ENCODE measurements at regions not wholly inside any gene's neighbourhood (a gene's known extent, or its start where the extent isn't known, plus 50 kb on each side); places are given as distances from the start of the nearest gene placed in this dataset.

- Histone ChIP-seq H3K27me3 (no peaks in the 10 kb centered on the region), H3K36me3 (no peaks in the 10 kb centered on the region), H3K4me3 (no peak overlapping the region), H3K27ac (no peak overlapping the region), H3K4me1 (no peaks in the 10 kb centered on the region), H3K9me3 (no peaks in the 10 kb centered on the region)
- TF ChIP-seq POLR2A (IDR thresholded peaks at IDR 0.05) (no peak), CTCF (IDR thresholded peaks at IDR 0.05) (no peak), POLR2AphosphoS5 (IDR thresholded peaks at IDR 0.05; ENCODE audit: insufficient read depth in 1 of 2, low read depth in 1 of 2) (no peak)
- DNase-seq (ENCODE audit: extremely low spot score in 2 of 2) = no peak
- intact Hi-C loops (cut with DNase I) = no loop called here
Observed at GRCh38 chr13:19252381-19252780, 70.8 kb upstream of the TUBA3C start.

- H3K27me3 ChIP-seq = no peaks in the 10 kb centered on the region
- no peak overlapping the region for H3K27ac ChIP-seq
- H3K4me1 ChIP-seq = no peaks in the 10 kb centered on the region
- DNase-seq (ENCODE audit: extremely low spot score in 2 of 2) = no peak
- no peaks in the 10 kb centered on the region for H3K9me3 ChIP-seq
- H3K36me3 ChIP-seq = no peaks in the 10 kb centered on the region
- no peak overlapping the region for H3K4me3 ChIP-seq
- TF ChIP-seq CTCF (IDR thresholded peaks at IDR 0.05) (no peak), POLR2A (IDR thresholded peaks at IDR 0.05) (no peak), POLR2AphosphoS5 (IDR thresholded peaks at IDR 0.05; ENCODE audit: insufficient read depth in 1 of 2, low read depth in 1 of 2) (no peak)
- intact Hi-C loops (cut with DNase I) = no loop called here
Observed at GRCh38 chr13:19239114-19239860, 57.7 kb upstream of the TUBA3C start.

All from vagina (tissue), 2 donors.